COLO829 (cell line): ENCODE measurements at regions not wholly inside any gene's neighbourhood (a gene's known extent, or its start where the extent isn't known, plus 50 kb on each side); places are given as distances from the start of the nearest gene placed in this dataset.
"Not testable (repeated sequence)": the region's sequence is repeated elsewhere in the genome, so short reads cannot be mapped to it uniquely, and the experiment has no call there.

Experiments
- DNase-seq: peaks from one replicate; pipeline ENCODE4 v3.0.0; 2012; ENCODE audit warnings: low spot score

- no peak for DNase-seq
Measured at GRCh38 chrX:102784550-102784949, 64.0 kb downstream of the GPRASP3 start.

DNA sequence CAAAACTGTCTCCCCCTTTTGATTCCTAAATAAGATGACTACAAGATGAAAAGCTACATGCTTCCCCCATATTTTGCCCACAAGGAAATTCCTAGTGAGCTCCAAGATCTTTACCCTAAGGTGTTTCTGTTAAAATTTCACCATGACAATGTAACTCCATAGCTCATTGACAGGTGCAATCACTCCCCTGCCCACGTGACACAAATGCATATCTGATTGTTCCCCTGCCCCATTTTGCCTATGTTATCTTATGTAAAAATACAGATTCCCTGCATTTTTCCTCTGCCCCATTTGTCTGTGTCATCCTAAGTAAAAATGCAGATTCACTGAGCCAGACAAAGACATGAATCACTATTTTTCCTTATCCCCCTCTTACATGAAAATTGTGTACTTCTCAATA lies 66.7 kb downstream of the GPRASP3 start:
- DNase-seq = no peak

DNA sequence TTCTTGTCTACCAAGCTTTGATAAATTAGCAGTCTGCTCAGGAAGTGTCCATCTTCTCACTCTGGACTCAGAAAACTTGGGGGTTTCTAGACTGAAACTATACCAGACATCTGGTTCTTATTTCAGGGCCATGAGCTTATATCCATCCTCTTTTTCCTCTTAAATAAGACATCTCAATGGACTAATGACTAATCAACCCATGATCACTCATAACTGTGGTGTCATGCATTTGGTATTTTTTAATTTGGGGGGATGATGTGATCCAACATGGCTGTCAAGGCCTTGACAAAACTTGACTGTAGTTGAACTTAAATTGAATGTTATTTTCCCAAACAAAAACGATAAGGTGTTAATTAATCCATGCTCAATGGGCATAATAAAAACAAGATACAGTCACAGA lies 87.8 kb downstream of the GPRASP3 start:
- no peak for DNase-seq

- DNase-seq = not testable (repeated sequence)
Measured at GRCh38 chrX:102818269-102818668, 97.7 kb downstream of the GPRASP3 start.

- no peak for DNase-seq
Measured at GRCh38 chrX:102832661-102833060, 104.4 kb upstream of the RAB40AL start.

- DNase-seq = no peak
Measured at GRCh38 chrX:102833136-102833535, 103.9 kb upstream of the RAB40AL start.

DNA sequence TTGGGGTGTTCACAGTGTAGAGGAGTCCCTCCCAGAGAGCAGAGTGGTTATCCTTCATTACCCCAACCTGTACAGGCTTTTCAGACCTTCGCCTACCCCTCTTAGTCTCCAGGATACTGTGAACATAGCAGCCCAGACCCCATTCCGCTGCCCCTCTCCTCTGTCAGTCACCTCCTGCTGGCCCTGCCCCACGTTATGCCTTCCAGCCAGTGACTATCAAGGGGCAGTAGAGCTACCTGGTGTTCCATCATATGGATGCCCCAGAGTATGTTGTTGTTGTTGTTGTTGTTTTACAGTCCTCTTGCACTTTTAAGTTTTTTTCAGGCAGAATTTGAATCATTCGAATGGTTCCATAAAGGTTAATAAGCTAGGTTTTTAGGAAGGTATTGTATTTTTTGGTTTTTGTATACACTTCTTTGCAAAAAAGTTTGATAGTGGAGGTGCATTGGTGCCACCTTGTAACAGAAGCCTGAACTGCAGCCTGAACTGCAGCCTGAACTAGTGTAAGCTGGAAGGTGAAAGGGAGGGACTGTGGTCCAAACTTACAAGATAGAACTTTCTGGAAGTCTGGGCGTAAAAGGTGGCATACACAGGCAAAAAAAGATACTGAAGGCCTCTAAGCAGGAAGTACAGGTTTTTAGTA lies 101.4 kb upstream of the RAB40AL start:
- DNase-seq = no peak

DNA sequence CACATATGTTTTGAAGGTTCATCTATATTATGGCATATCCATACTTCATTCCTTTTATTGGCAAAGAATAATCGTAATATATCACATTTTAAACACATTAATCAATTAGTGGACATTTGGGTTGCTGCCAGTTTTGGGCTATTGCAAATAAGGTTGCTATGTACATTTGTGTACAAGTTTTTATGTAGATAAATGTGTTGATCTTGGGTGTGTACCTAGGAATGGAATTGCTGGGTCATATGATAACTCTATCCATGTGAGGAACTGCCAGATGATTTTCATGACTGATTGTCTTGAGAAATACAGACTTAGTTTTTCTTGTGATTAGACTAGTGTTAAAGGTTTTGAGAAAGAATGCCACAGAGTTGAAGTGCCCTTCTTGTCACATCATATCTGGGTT lies 99.2 kb upstream of the RAB40AL start:
- DNase-seq = no peak

- DNase-seq = peak; percentile 73
Measured at GRCh38 chrX:102840871-102841705, 96.0 kb upstream of the RAB40AL start.

- DNase-seq = no peak
Measured at GRCh38 chrX:102841706-102842003, 95.4 kb upstream of the RAB40AL start.

DNA sequence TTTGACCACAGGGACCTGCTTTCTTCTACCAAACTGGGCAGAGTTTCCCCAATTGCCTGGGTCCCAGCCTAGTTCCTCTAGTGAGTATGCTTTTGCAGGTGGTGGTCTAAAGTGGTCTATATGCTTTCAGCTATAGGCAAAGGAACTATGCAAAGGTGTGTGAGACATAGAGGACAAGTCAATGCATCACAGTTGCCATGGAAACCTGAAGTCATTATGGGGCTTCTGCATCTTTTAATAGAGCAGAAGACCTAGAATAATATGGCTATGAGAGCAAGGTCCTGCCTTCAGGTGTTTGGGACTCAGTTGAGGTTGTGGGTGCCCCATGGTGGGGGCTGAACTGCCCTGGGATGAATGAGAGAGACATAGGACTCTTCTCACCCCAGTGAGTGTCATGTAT lies 92.1 kb upstream of the RAB40AL start:
- no peak for DNase-seq

DNA sequence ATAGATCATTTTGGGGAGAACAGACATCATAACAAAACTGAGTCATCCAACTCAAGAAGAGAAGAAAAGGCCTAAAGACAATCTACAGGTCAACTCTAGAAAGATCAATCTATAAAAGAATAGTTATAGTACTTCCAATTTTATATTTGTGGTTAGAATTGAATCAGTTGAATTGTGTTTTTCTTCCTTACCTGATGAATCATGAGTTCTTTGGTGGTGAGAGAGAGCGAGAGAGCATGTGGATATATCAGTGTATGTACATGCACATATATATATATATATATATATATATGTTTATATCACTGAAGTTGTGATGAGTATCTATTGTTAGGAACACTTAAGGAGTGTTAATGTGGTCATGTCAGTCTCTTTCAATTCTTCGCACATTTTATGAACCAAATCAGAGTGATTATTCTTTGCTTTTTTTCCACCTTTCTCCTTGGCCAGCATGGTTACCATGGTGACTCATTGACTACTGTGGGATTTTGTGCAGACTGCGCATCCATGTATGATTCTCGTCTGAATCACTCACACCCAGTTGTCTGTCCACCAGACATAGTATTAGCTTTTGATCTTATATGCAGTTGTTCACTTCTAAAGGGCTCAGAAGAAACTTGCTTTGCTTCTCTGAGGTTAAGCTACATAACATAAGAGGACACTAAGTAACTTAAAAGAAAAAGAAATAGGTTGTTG lies 90.4 kb upstream of the RAB40AL start:
- no peak for DNase-seq

GRCh38 chrX:102847362-102847761 lies 89.7 kb upstream of the RAB40AL start:
- DNase-seq = no peak

DNA sequence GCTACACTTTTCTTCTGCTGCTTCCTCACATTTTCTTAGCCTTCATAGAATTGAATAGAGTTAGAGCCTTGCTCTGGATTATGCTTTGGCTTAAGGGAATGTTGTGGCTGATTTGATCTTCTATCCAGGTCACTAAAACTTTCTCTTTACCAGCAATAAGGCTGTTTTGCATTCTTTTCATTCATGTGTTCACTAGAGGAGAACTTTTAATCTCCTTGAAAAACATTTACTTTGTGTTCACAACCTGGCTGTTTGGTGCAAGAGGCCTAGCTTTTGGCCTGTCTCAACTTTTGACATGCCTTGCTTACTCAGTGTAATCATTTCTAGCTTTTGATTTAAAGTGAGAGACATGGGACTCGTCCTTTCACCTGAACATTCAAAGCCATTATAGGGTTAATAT lies 87.7 kb upstream of the RAB40AL start:
- no peak for DNase-seq

DNA sequence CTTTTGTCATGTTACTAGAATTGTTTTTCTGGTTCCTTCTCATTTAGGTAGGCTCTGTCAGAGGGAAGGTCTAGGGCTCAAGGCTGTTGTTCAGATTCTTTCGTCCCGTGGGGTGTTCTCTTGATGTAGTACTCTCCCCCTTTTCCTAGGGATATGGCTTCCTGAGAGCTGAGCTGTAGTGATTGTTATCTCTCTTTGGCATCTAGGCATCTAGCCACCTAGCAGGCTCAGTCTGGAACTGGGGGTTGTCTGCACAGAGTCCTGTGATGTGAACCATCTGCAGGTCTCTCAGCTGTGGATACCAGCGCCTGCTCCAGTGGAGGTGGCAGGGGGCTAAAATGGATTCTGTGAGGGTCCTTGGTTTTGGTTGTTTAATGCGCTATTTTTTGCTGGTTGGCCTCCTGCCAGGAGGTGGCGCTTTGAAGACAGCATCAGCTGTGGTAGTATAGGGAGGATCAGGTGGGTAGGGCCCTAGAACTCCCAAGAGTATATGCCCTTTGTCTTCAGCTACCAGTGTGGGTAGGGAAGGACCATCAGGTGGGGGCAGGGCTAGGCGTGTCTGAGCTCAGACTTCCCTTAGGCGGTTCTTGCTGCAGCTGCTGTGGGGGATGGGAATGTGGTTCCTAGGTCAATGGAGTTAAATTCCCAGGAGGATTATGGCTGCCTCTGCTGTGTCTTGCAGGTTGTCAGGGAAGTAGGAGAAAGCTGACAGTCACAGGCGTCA lies 78.1 kb upstream of the RAB40AL start:
- not testable (repeated sequence) for DNase-seq

- DNase-seq = no peak
Measured at GRCh38 chrX:102859550-102859871, 77.6 kb upstream of the RAB40AL start.

GRCh38 chrX:102860235-102860634 lies 76.8 kb upstream of the RAB40AL start:
- DNase-seq = no peak

- peak; percentile 50 for DNase-seq
Measured at GRCh38 chrX:102863735-102864134, 73.3 kb upstream of the RAB40AL start.

GRCh38 chrX:102866981-102867656 lies 70.0 kb upstream of the RAB40AL start:
- DNase-seq = peak; percentile 9

- no peak for DNase-seq
Measured at GRCh38 chrX:102883491-102883890, 53.6 kb upstream of the RAB40AL start.
